GM23248 (cell line): ENCODE measurements at regions not wholly inside any gene's neighbourhood (a gene's known extent, or its start where the extent isn't known, plus 50 kb on each side); places are given as distances from the start of the nearest gene placed in this dataset.
"Not testable (repeated sequence)": the region's sequence is repeated elsewhere in the genome, so short reads cannot be mapped to it uniquely, and the experiment has no call there.

ENCODE experiments used
- DNase-seq: peaks from one replicate; pipeline ENCODE4 v3.0.0-alpha.2; 2015
- H2AFZ ChIP-seq: fragments of 200-600 bp; sonication (generic); 2 replicates; pipeline ENCODE4 v1.6.1; 2016; ENCODE audit warnings: antibody characterized with exemption
- H3F3A ChIP-seq: fragments of 200-600 bp; sonication (generic); 2 replicates; pipeline ENCODE4 v1.6.1; 2016; ENCODE audit warnings: mild to moderate bottlenecking, antibody characterized with exemption, mixed run types; ENCODE audit not compliant: insufficient read depth
- H3K27ac ChIP-seq: fragments of 200-600 bp; sonication (generic); 2 replicates; pipeline ENCODE4 v1.5.1; 2016; ENCODE audit warnings: mild to moderate bottlenecking
- H3K27me3 ChIP-seq: fragments of 200-600 bp; sonication (generic); replicated peaks from 2 replicates; pipeline ENCODE4 v1.6.1; 2016; ENCODE audit warnings: mild to moderate bottlenecking; ENCODE audit not compliant: insufficient read depth
- H3K36me3 ChIP-seq: fragments of 200-600 bp; sonication (generic); 2 replicates; pipeline ENCODE4 v1.6.1; 2016; ENCODE audit warnings: low read depth, mild to moderate bottlenecking
- H3K4me1 ChIP-seq: fragments of 200-600 bp; sonication (generic); 2 replicates; pipeline ENCODE4 v1.6.1; 2016; ENCODE audit warnings: mild to moderate bottlenecking; ENCODE audit not compliant: insufficient read depth
- H3K4me2 ChIP-seq: fragments of 200-600 bp; sonication (generic); one replicate; pipeline ENCODE4 v1.6.1; 2016; ENCODE audit warnings: mild to moderate bottlenecking; ENCODE audit not compliant: unreplicated experiment
- H3K4me3 ChIP-seq: fragments of 200-600 bp; sonication (generic); 2 replicates; pipeline ENCODE4 v1.5.1; 2016; ENCODE audit warnings: mild to moderate bottlenecking
- H3K79me2 ChIP-seq: fragments of 200-600 bp; sonication (generic); 2 replicates; pipeline ENCODE4 v1.6.1; 2016; ENCODE audit warnings: mild to moderate bottlenecking; ENCODE audit not compliant: insufficient read depth
- H3K9ac ChIP-seq: fragments of 200-600 bp; sonication (generic); 2 replicates; pipeline ENCODE4 v1.6.1; 2016; ENCODE audit warnings: mild to moderate bottlenecking
- H3K9me2 ChIP-seq: fragments of 200-600 bp; sonication (generic); 2 replicates; pipeline ENCODE4 v1.6.1; 2016; ENCODE audit warnings: mixed run types, mild to moderate bottlenecking, moderate library complexity; ENCODE audit not compliant: insufficient read depth
- H3K9me3 ChIP-seq: fragments of 200-600 bp; sonication (generic); one replicate; pipeline ENCODE4 v1.6.1; 2017; ENCODE audit warnings: low read depth
- H4K20me1 ChIP-seq: fragments of 200-600 bp; sonication (generic); 2 replicates; pipeline ENCODE4 v1.6.0; 2016; ENCODE audit not compliant: insufficient read depth
- EZH2 ChIP-seq: fragments of 200-600 bp; sonication (generic); IDR thresholded peaks from 2 replicates; pipeline ENCODE4 v1.6.1; 2018; ENCODE audit warnings: antibody characterized with exemption, mild to moderate bottlenecking; ENCODE audit not compliant: insufficient read depth, poor library complexity, severe bottlenecking
- EZH2phosphoT487 ChIP-seq: fragments of 200-600 bp; sonication (generic); IDR thresholded peaks from 2 replicates; pipeline ENCODE4 v1.6.1; 2018; ENCODE audit warnings: antibody characterized with exemption, moderate library complexity, mild to moderate bottlenecking, low read depth; ENCODE audit not compliant: insufficient read depth
- WGBS, 2 experiments: methylation state at CpG; one replicate each; pipeline ENCODE4 v1.1.6; 2015 to 2017; ENCODE audit warnings: low lambda C conversion rate in 2 of 2, low coverage in 1 of 2; ENCODE audit errors: missing lambda C conversion rate in 2 of 2; 5-methylcytosine and 5-hydroxymethylcytosine counted together
- in situ Hi-C: fragments of 300-500 bp; cut with MboI; formaldehyde crosslinking; loops from 2 replicates; pipeline ENCODE4 v1.15.0; 2020

- in situ Hi-C loops, result no loop called here
Observed at GRCh38 chr2:131828164-131828561, 300.5 kb downstream of the CCDC74A start.

GRCh38 chr2:131828633-131829455, 301.2 kb downstream of the CCDC74A start:
- H3K36me3 ChIP-seq, H3K27ac ChIP-seq, H3K4me2 ChIP-seq, DNase-seq, H3K4me3 ChIP-seq, H2AFZ ChIP-seq, H3K27me3 ChIP-seq, in situ Hi-C loops, H3K9ac ChIP-seq, H3K4me1 ChIP-seq, H3K9me2 ChIP-seq, H4K20me1 ChIP-seq, H3F3A ChIP-seq, H3K9me3 ChIP-seq, H3K79me2 ChIP-seq: not testable (repeated sequence)
- 88 to 89% methylated on average over 43 to 72 of the region's 72 CpGs for WGBS, 2 experiments

More at GRCh38 chr2:131828164-131828561, 300.5 kb downstream of the CCDC74A start:
- H4K20me1 ChIP-seq, result no peaks in the 10 kb centered on the region
- no peak overlapping the region for H3K9ac ChIP-seq
- no peaks in the 10 kb centered on the region for H3K9me3 ChIP-seq
- no peak for DNase-seq
- no peak overlapping the region for H3K4me3 ChIP-seq
- H3K27me3 ChIP-seq, result no peaks in the 10 kb centered on the region
- no peaks in the 10 kb centered on the region for H3K9me2 ChIP-seq
- no peak for TF ChIP-seq EZH2
- no peak for TF ChIP-seq EZH2phosphoT487
- no peaks in the 10 kb centered on the region for H3K79me2 ChIP-seq
- 95 to 100% methylated on average over 12 to 38 of the region's 38 CpGs for WGBS, 2 experiments
- no peak overlapping the region for H3K27ac ChIP-seq
- H3K36me3 ChIP-seq, result no peaks in the 10 kb centered on the region
- H2AFZ ChIP-seq, result no peak overlapping the region
- no peaks in the 10 kb centered on the region for H3K4me1 ChIP-seq
- H3K4me2 ChIP-seq, result no peak overlapping the region
- no peaks in the 10 kb centered on the region for H3F3A ChIP-seq

- H3K9ac ChIP-seq, H3K9me2 ChIP-seq, H3K4me3 ChIP-seq, H3F3A ChIP-seq, H3K4me2 ChIP-seq, H3K27ac ChIP-seq, H3K79me2 ChIP-seq, H3K36me3 ChIP-seq, H3K9me3 ChIP-seq, H3K27me3 ChIP-seq, H3K4me1 ChIP-seq, in situ Hi-C loops, DNase-seq, H2AFZ ChIP-seq, H4K20me1 ChIP-seq: not testable (repeated sequence)
- WGBS, 2 experiments, result 24 to 26% methylated on average over 40 to 84 of the region's 101 CpGs
Observed at GRCh38 chr2:131829456-131830241, 302.0 kb downstream of the CCDC74A start.

- H3K4me3 ChIP-seq, H3K79me2 ChIP-seq, H3K4me1 ChIP-seq, in situ Hi-C loops, H3K27me3 ChIP-seq, H3K9me2 ChIP-seq, H3K27ac ChIP-seq, H3K4me2 ChIP-seq, H4K20me1 ChIP-seq, H3K9me3 ChIP-seq, H3K9ac ChIP-seq, DNase-seq, H3F3A ChIP-seq, H2AFZ ChIP-seq, H3K36me3 ChIP-seq: not testable (repeated sequence)
- WGBS, 2 experiments, result 31 to 43% methylated on average over 18 to 28 of the region's 45 CpGs
Observed at GRCh38 chr2:131830242-131830945, 302.7 kb downstream of the CCDC74A start.

- H3K79me2 ChIP-seq, H3K9ac ChIP-seq, H3K9me2 ChIP-seq, H3K4me3 ChIP-seq, DNase-seq, H3K27me3 ChIP-seq, in situ Hi-C loops, H2AFZ ChIP-seq, H4K20me1 ChIP-seq, H3K36me3 ChIP-seq, H3K4me1 ChIP-seq, H3K27ac ChIP-seq, H3K4me2 ChIP-seq, H3K9me3 ChIP-seq, H3F3A ChIP-seq: not testable (repeated sequence)
- 59 to 77% methylated on average over 3 to 9 of the region's 10 CpGs for WGBS, 2 experiments
Observed at GRCh38 chr2:131830946-131831310, 303.2 kb downstream of the CCDC74A start.

GRCh38 chr2:131831450-131832208, 303.9 kb downstream of the CCDC74A start:
- H3K4me1 ChIP-seq, in situ Hi-C loops, DNase-seq, H3F3A ChIP-seq, H3K9me3 ChIP-seq, H2AFZ ChIP-seq, H3K36me3 ChIP-seq, H3K27me3 ChIP-seq, H3K4me3 ChIP-seq, H4K20me1 ChIP-seq, H3K79me2 ChIP-seq, H3K9ac ChIP-seq, H3K27ac ChIP-seq, H3K9me2 ChIP-seq, H3K4me2 ChIP-seq: not testable (repeated sequence)
- WGBS, 2 experiments, result 38 to 44% methylated on average over 12 to 25 of the region's 25 CpGs
